ENCODE measurements at regions not wholly inside any gene's neighbourhood (a gene's known extent, or its start where the extent isn't known, plus 50 kb on each side); places are given as distances from the start of the nearest gene placed in this dataset.

GRCh38 chr12:103114296-103115055, 157.0 kb downstream of the ASCL1 start:
- Mint-ChIP-seq H3K36me3 (ENCODE audit: low read depth) (no peaks in the 10 kb centered on the region), H3K4me3 (no peak overlapping the region), H3K27ac (no peak overlapping the region), H3K9me3 (no peaks in the 10 kb centered on the region), H3K27me3 (no peaks in the 10 kb centered on the region), H3K4me1 (ENCODE audit: low read depth) (no peaks in the 10 kb centered on the region)
- Histone ChIP-seq H3K9me3 (ENCODE audit: control insufficient read depth in 1 of 2, insufficient read depth in 1 of 2, low read length in 2 of 2) (no peaks in the 10 kb centered on the region), H3K27ac (ENCODE audit: low read depth in 1 of 2, low read length in 2 of 2) (no peak overlapping the region), H3K36me3 (ENCODE audit: insufficient read depth, low read length) (no peaks in the 10 kb centered on the region), H3K27me3 (ENCODE audit: control insufficient read depth in 1 of 2, insufficient read depth in 2 of 2, low read length in 2 of 2) (no peaks in the 10 kb centered on the region), H3K4me1 (ENCODE audit: insufficient read depth, low read length) (no peaks in the 10 kb centered on the region), H3K4me3 (ENCODE audit: low read length) (no peak overlapping the region)
- ATAC-seq (ENCODE audit: poor library complexity) (no peak), DNase-seq (no peak)
- TF ChIP-seq, protein P1, sequence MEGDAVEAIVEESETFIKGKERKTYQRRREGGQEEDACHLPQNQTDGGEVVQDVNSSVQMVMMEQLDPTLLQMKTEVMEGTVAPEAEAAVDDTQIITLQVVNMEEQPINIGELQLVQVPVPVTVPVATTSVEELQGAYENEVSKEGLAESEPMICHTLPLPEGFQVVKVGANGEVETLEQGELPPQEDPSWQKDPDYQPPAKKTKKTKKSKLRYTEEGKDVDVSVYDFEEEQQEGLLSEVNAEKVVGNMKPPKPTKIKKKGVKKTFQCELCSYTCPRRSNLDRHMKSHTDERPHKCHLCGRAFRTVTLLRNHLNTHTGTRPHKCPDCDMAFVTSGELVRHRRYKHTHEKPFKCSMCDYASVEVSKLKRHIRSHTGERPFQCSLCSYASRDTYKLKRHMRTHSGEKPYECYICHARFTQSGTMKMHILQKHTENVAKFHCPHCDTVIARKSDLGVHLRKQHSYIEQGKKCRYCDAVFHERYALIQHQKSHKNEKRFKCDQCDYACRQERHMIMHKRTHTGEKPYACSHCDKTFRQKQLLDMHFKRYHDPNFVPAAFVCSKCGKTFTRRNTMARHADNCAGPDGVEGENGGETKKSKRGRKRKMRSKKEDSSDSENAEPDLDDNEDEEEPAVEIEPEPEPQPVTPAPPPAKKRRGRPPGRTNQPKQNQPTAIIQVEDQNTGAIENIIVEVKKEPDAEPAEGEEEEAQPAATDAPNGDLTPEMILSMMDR (IDR thresholded peaks at IDR 0.05), result no peak
- intact Hi-C loops (cut with DNase I, micrococcal nuclease), result no loop called here
- CTCF ChIA-PET, result no interaction called here
- POLR2A ChIA-PET, result no interaction called here

GRCh38 chr12:103128862-103129501, 171.5 kb downstream of the ASCL1 start:
- ChIA-PET POLR2A (no interaction called here), CTCF (no interaction called here)
- H3K4me1 ChIP-seq (ENCODE audit: insufficient read depth, low read length), result no peaks in the 10 kb centered on the region
- peaks cover 11 to 12% of the 10 kb centered on the region in 2 experiments for H3K9me3 ChIP-seq (ENCODE audit: control insufficient read depth in 1 of 2, insufficient read depth in 1 of 2, low read length in 2 of 2)
- Mint-ChIP-seq H3K4me1 (ENCODE audit: low read depth) (no peaks in the 10 kb centered on the region), H3K4me3 (no peak overlapping the region), H3K36me3 (ENCODE audit: low read depth) (no peaks in the 10 kb centered on the region), H3K9me3 (peaks cover 6% of the 10 kb centered on the region), H3K27me3 (no peaks in the 10 kb centered on the region), H3K27ac (no peak overlapping the region)
- no peak overlapping the region for H3K4me3 ChIP-seq (ENCODE audit: low read length)
- intact Hi-C loops (cut with DNase I, micrococcal nuclease), result no loop called here
- TF ChIP-seq, protein P1 (IDR thresholded peaks at IDR 0.05), result no peak
- no peak for ATAC-seq (ENCODE audit: poor library complexity)
- DNase-seq, result no peak
- H3K36me3 ChIP-seq (ENCODE audit: insufficient read depth, low read length), result no peaks in the 10 kb centered on the region
- no peak overlapping the region for H3K27ac ChIP-seq (ENCODE audit: low read depth in 1 of 2, low read length in 2 of 2)
- H3K27me3 ChIP-seq (ENCODE audit: control insufficient read depth in 1 of 2, insufficient read depth in 2 of 2, low read length in 2 of 2), result no peaks in the 10 kb centered on the region

GRCh38 chr12:103130564-103130963, 173.1 kb downstream of the ASCL1 start:
- ATAC-seq (ENCODE audit: poor library complexity) (no peak), DNase-seq (no peak)
- Mint-ChIP-seq H3K4me1 (ENCODE audit: low read depth) (no peaks in the 10 kb centered on the region), H3K27ac (no peak overlapping the region), H3K9me3 (peaks cover 10% of the 10 kb centered on the region), H3K36me3 (ENCODE audit: low read depth) (no peaks in the 10 kb centered on the region), H3K27me3 (no peaks in the 10 kb centered on the region), H3K4me3 (no peak overlapping the region)
- ChIA-PET POLR2A (no interaction called here), CTCF (no interaction called here)
- no peaks in the 10 kb centered on the region for H3K27me3 ChIP-seq (ENCODE audit: control insufficient read depth in 1 of 2, insufficient read depth in 2 of 2, low read length in 2 of 2)
- H3K4me3 ChIP-seq (ENCODE audit: low read length), result no peak overlapping the region
- peaks cover 15 to 24% of the 10 kb centered on the region in 2 experiments for H3K9me3 ChIP-seq (ENCODE audit: control insufficient read depth in 1 of 2, insufficient read depth in 1 of 2, low read length in 2 of 2)
- intact Hi-C loops (cut with DNase I, micrococcal nuclease), result no loop called here
- H3K36me3 ChIP-seq (ENCODE audit: insufficient read depth, low read length), result no peaks in the 10 kb centered on the region
- no peak overlapping the region for H3K27ac ChIP-seq (ENCODE audit: low read depth in 1 of 2, low read length in 2 of 2)
- H3K4me1 ChIP-seq (ENCODE audit: insufficient read depth, low read length), result no peaks in the 10 kb centered on the region
- TF ChIP-seq, protein P1 (IDR thresholded peaks at IDR 0.05), result no peak
